GM23338 (cell line): ENCODE measurements at regions not wholly inside any gene's neighbourhood (a gene's known extent, or its start where the extent isn't known, plus 50 kb on each side); places are given as distances from the start of the nearest gene placed in this dataset.

Experiments used
- ATAC-seq: fragments of 200-7000 bp; cut with Tn5 transposase; 3 replicates; pipeline ENCODE4 v1.9.1; 2020
- DNase-seq: peaks from one replicate; pipeline ENCODE4 v3.0.0-alpha.2; 2015; ENCODE audit warnings: low spot score
- H2AFZ ChIP-seq: fragments of 200-600 bp; sonication (generic); 2 replicates; pipeline ENCODE4 v1.8.0; 2016; ENCODE audit warnings: antibody characterized with exemption, mild to moderate bottlenecking, moderate library complexity
- H3F3A ChIP-seq: fragments of 200-600 bp; sonication (generic); replicated peaks from 2 replicates; pipeline ENCODE4 v1.8.0; 2017; ENCODE audit warnings: antibody characterized with exemption, mixed run types, low read depth
- H3K27ac ChIP-seq: fragments of 200-600 bp; sonication (generic); 2 replicates; pipeline ENCODE4 v1.6.1; 2016; ENCODE audit warnings: low read depth
- H3K27me3 ChIP-seq: fragments of 200-600 bp; sonication (generic); 2 replicates; pipeline ENCODE4 v1.8.0; 2016; ENCODE audit warnings: mild to moderate bottlenecking, mixed run types, moderate library complexity; ENCODE audit not compliant: insufficient read depth
- H3K36me3 ChIP-seq: fragments of 200-600 bp; sonication (generic); 2 replicates; pipeline ENCODE4 v1.8.0; 2016; ENCODE audit warnings: mild to moderate bottlenecking; ENCODE audit not compliant: insufficient read depth
- H3K4me1 ChIP-seq: fragments of 200-600 bp; sonication (generic); 2 replicates; pipeline ENCODE4 v1.8.0; 2016; ENCODE audit warnings: mild to moderate bottlenecking, moderate library complexity; ENCODE audit not compliant: insufficient read depth
- H3K4me2 ChIP-seq: fragments of 200-600 bp; sonication (generic); 2 replicates; pipeline ENCODE4 v1.7.1; 2017; ENCODE audit warnings: mixed run types
- H3K4me3 ChIP-seq: fragments of 200-600 bp; sonication (generic); 2 replicates; pipeline ENCODE4 v1.6.1; 2016; ENCODE audit warnings: mixed run types
- H3K79me2 ChIP-seq: fragments of 200-600 bp; sonication (generic); replicated peaks from 2 replicates; pipeline ENCODE4 v1.8.0; 2017; ENCODE audit warnings: mild to moderate bottlenecking; ENCODE audit not compliant: insufficient read depth
- H3K9me2 ChIP-seq: fragments of 200-600 bp; sonication (generic); 2 replicates; pipeline ENCODE4 v1.8.0; 2017; ENCODE audit not compliant: insufficient read depth
- H4K20me1 ChIP-seq: fragments of 200-600 bp; sonication (generic); replicated peaks from 2 replicates; pipeline ENCODE4 v1.8.0; 2017; ENCODE audit warnings: mild to moderate bottlenecking; ENCODE audit not compliant: insufficient read depth
- H3K27ac Mint-ChIP-seq: 2 replicates; pipeline ENCODE4 v1.8.0; 2020; ENCODE audit warnings: inconsistent platforms, mild to moderate bottlenecking, moderate library complexity, mixed read lengths
- H3K27me3 Mint-ChIP-seq: 3 replicates; pipeline ENCODE4 v1.8.0; 2022; ENCODE audit warnings: low read depth, mild to moderate bottlenecking, moderate library complexity, mixed read lengths, inconsistent platforms; ENCODE audit not compliant: insufficient read depth, poor library complexity
- H3K36me3 Mint-ChIP-seq: 3 replicates; pipeline ENCODE4 v1.8.0; 2021; ENCODE audit warnings: low read depth, mild to moderate bottlenecking, inconsistent platforms, moderate library complexity, mixed read lengths
- H3K4me1 Mint-ChIP-seq: 3 replicates; pipeline ENCODE4 v1.8.0; 2020; ENCODE audit warnings: mild to moderate bottlenecking, inconsistent platforms, mixed read lengths
- H3K4me3 Mint-ChIP-seq: 3 replicates; pipeline ENCODE4 v1.8.0; 2021; ENCODE audit warnings: moderate library complexity, mild to moderate bottlenecking, inconsistent platforms, mixed read lengths
- H3K9me3 Mint-ChIP-seq: 3 replicates; pipeline ENCODE4 v1.8.0; 2020; ENCODE audit warnings: moderate library complexity, mild to moderate bottlenecking, inconsistent platforms, mixed read lengths
- CREB1 ChIP-seq: fragments of 250-450 bp; sonication (Bioruptor Pico); IDR thresholded peaks from 2 replicates; pipeline ENCODE4 v1.5.0; 2020; ENCODE audit warnings: low read depth, mild to moderate bottlenecking, moderate library complexity
- REST ChIP-seq: IDR thresholded peaks from one replicate; pipeline ENCODE4 v1.6.1; 2018; ENCODE audit warnings: antibody characterized with exemption; ENCODE audit not compliant: unreplicated experiment
- STAT1 ChIP-seq: IDR thresholded peaks from one replicate; pipeline ENCODE4 v1.6.1; 2016; ENCODE audit warnings: antibody characterized with exemption; ENCODE audit not compliant: unreplicated experiment
- ZNF462 ChIP-seq: fragments of 250-450 bp; sonication (Bioruptor Pico); IDR thresholded peaks from 2 replicates; pipeline ENCODE4 v1.5.0; 2020; ENCODE audit warnings: mild to moderate bottlenecking, moderate library complexity

DNA sequence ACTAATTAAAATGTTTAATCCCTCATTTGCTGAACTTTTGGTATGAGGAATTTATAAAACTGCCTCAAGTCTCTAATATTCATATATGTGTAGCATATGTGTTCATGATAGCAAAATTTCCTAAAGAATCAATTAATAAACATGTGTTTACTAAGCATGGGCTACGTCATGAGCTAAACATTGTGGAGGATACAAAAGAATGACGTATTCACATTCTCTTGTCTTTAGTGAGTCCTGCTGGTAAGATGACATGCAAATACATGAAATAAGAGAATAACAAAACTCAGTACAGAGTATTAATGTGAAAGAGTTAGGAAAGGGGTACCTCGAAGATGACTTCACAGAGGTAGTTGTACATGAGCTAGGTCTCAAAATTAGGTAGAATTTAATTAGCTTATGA lies 121.9 kb upstream of the POF1B start (continued):
- TF ChIP-seq ZNF462 (CRISPR knock-in tag) (no peak), CREB1 (CRISPR knock-in tag) (no peak), REST (no peak)

DNA sequence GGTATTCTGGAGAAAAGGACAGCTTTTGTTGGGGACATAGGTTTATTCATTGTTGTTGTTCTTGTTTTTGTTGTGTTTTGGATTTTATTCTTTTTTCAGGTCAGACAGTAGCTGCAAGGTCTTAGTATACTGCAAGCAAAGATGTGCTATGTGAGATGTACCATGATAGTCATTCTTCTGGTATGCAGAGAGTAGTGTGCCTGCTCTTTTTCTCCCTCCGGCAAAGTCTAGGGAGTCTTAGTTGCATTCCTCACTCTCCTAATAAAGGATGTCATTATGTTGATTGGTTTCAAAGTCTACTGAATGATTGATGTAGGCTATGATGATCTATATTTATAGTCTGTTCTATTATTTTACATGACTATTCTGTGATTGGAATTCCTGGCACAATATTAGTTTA lies 119.9 kb upstream of the POF1B start:
- Histone ChIP-seq H3K9me2 (no peaks in the 10 kb centered on the region), H3K79me2 (no peaks in the 10 kb centered on the region), H3K27me3 (no peaks in the 10 kb centered on the region), H3K27ac (no peak overlapping the region), H3K4me3 (no peak overlapping the region), H3F3A (no peaks in the 10 kb centered on the region), H4K20me1 (no peaks in the 10 kb centered on the region), H3K4me2 (no peak overlapping the region), H3K4me1 (no peaks in the 10 kb centered on the region), H3K36me3 (no peaks in the 10 kb centered on the region), H2AFZ (no peak overlapping the region)
- H3K4me3 Mint-ChIP-seq, result no peak overlapping the region
- H3K27ac Mint-ChIP-seq, result no peak overlapping the region
- H3K36me3 Mint-ChIP-seq, result no peaks in the 10 kb centered on the region
- H3K27me3 Mint-ChIP-seq, result no peaks in the 10 kb centered on the region
- no peaks in the 10 kb centered on the region for H3K9me3 Mint-ChIP-seq
- ATAC-seq (no peak), DNase-seq (no peak)
- no peaks in the 10 kb centered on the region for H3K4me1 Mint-ChIP-seq
- no peak for TF ChIP-seq REST
- TF ChIP-seq STAT1, result no peak
